ENCODE measurements at regions not wholly inside any gene's neighbourhood (a gene's known extent, or its start where the extent isn't known, plus 50 kb on each side); places are given as distances from the start of the nearest gene placed in this dataset.

DNA sequence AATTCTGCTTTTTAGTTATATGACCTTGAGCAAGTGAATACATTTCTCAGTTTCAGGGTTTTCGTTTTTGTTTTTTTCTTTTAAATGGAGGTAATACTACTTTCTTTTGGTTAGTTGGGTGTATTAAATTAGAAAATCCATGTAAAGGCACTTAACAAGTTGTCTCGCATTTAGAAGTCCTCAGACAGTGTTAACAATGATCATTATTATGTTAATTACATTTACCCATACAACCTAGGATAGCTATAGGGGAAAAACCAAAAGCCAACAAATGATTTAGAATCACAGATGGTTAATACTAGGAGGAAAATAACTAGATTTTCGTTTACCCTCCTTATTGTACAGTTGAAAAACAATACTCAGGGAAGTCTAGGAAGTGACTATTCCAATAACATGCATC, 972.2 kb upstream of the WWC1 start:
- Histone ChIP-seq H3K27ac (ENCODE audit: low read depth in 1 of 2, low read length in 2 of 2) (no peak overlapping the region), H3K27me3 (ENCODE audit: control insufficient read depth in 4 of 4, insufficient read depth in 4 of 4, low read length in 3 of 4) (no peaks in the 10 kb centered on the region), H3K4me1 (ENCODE audit: control insufficient read depth in 4 of 4, insufficient read depth in 4 of 4, low read length in 3 of 4) (no peaks in the 10 kb centered on the region), H3K36me3 (ENCODE audit: control insufficient read depth in 4 of 4, insufficient read depth in 3 of 4, low read depth in 1 of 4, low read length in 3 of 4) (no peaks in the 10 kb centered on the region), H3K4me3 (ENCODE audit: low read depth in 1 of 3, low read length in 3 of 3) (no peak overlapping the region), H3K9ac (ENCODE audit: low read depth in 1 of 2, low read length in 2 of 2) (no peak overlapping the region), H3K9me3 (ENCODE audit: control insufficient read depth in 4 of 4, low read length in 3 of 4) (no peaks in the 10 kb centered on the region)
- 75% methylated on average over 3 of the region's 3 CpGs for WGBS
- TF ChIP-seq HNF4G (IDR thresholded peaks at IDR 0.05) (no peak), FOXA1 (IDR thresholded peaks at IDR 0.05) (no peak), CTCF (IDR thresholded peaks at IDR 0.05; ENCODE audit: low read depth, low read length, missing input control) (no peak), REST (IDR thresholded peaks at IDR 0.05) (no peak), FOXA2 (IDR thresholded peaks at IDR 0.05) (no peak), YY1 (IDR thresholded peaks at IDR 0.05) (no peak), RXRA (IDR thresholded peaks at IDR 0.05) (no peak), TAF1 (conservative IDR thresholded peaks at IDR 0.05) (no peak), NR2F2 (IDR thresholded peaks at IDR 0.05) (no peak), ZBTB33 (IDR thresholded peaks at IDR 0.05) (no peak)
- no peak for DNase-seq (ENCODE audit: low spot score)

GRCh38 chr5:167320019-167320418, 971.4 kb upstream of the WWC1 start:
- TF ChIP-seq RXRA (IDR thresholded peaks at IDR 0.05), result no peak
- Histone ChIP-seq H3K27me3 (ENCODE audit: control insufficient read depth in 4 of 4, insufficient read depth in 4 of 4, low read length in 3 of 4) (no peaks in the 10 kb centered on the region), H3K4me1 (ENCODE audit: control insufficient read depth in 4 of 4, insufficient read depth in 4 of 4, low read length in 3 of 4) (no peaks in the 10 kb centered on the region), H3K9ac (ENCODE audit: low read depth in 1 of 2, low read length in 2 of 2) (no peak overlapping the region), H3K27ac (ENCODE audit: low read depth in 1 of 2, low read length in 2 of 2) (no peak overlapping the region), H3K36me3 (ENCODE audit: control insufficient read depth in 4 of 4, insufficient read depth in 3 of 4, low read depth in 1 of 4, low read length in 3 of 4) (no peaks in the 10 kb centered on the region), H3K4me3 (ENCODE audit: low read depth in 1 of 3, low read length in 3 of 3) (no peak overlapping the region), H3K9me3 (ENCODE audit: control insufficient read depth in 4 of 4, low read length in 3 of 4) (no peaks in the 10 kb centered on the region)
- no peak for DNase-seq (ENCODE audit: low spot score)

- Histone ChIP-seq H3K4me3 (ENCODE audit: low read depth in 1 of 3, low read length in 3 of 3) (no peak overlapping the region), H3K27ac (ENCODE audit: low read depth in 1 of 2, low read length in 2 of 2) (no peak overlapping the region), H3K36me3 (ENCODE audit: control insufficient read depth in 4 of 4, insufficient read depth in 3 of 4, low read depth in 1 of 4, low read length in 3 of 4) (no peaks in the 10 kb centered on the region), H3K9me3 (ENCODE audit: control insufficient read depth in 4 of 4, low read length in 3 of 4) (no peaks in the 10 kb centered on the region), H3K9ac (ENCODE audit: low read depth in 1 of 2, low read length in 2 of 2) (no peak overlapping the region), H3K27me3 (ENCODE audit: control insufficient read depth in 4 of 4, insufficient read depth in 4 of 4, low read length in 3 of 4) (no peaks in the 10 kb centered on the region), H3K4me1 (ENCODE audit: control insufficient read depth in 4 of 4, insufficient read depth in 4 of 4, low read length in 3 of 4) (no peaks in the 10 kb centered on the region)
- no peak for DNase-seq (ENCODE audit: low spot score)
- 70% methylated on average over 5 of the region's 5 CpGs for WGBS
- TF ChIP-seq RAD21 (IDR thresholded peaks at IDR 0.05) (no peak), HNF4A (conservative IDR thresholded peaks at IDR 0.05) (no peak), FOXA2 (IDR thresholded peaks at IDR 0.05) (no peak), MAX (IDR thresholded peaks at IDR 0.05) (no peak), CTCF (IDR thresholded peaks at IDR 0.05; ENCODE audit: low read depth, low read length, missing input control) (no peak), TAF1 (conservative IDR thresholded peaks at IDR 0.05) (no peak), JUND (IDR thresholded peaks at IDR 0.05) (no peak), RXRA (IDR thresholded peaks at IDR 0.05) (no peak), HNF4G (IDR thresholded peaks at IDR 0.05) (no peak), ATF3 (IDR thresholded peaks at IDR 0.05) (no peak), FOXA1 (IDR thresholded peaks at IDR 0.05) (no peak), NR2F2 (IDR thresholded peaks at IDR 0.05) (no peak)
These were observed 959.1 kb upstream of the WWC1 start for GRCh38 chr5:167332309-167332708.

All from liver (tissue), 8 donors.